CD14-positive monocyte (primary cell): ENCODE measurements at regions not wholly inside any gene's neighbourhood (a gene's known extent, or its start where the extent isn't known, plus 50 kb on each side); places are given as distances from the start of the nearest gene placed in this dataset.
"Not testable (repeated sequence)": the region's sequence is repeated elsewhere in the genome, so short reads cannot be mapped to it uniquely, and the experiment has no call there.

Source experiments
- DNase-seq, 3 donors: peaks; one replicate each; pipeline ENCODE4 v3.0.0-alpha.2; 2011 to 2022
- H2AFZ ChIP-seq: 2 replicates; pipeline ENCODE4 v1.6.0; 2012; ENCODE audit warnings: mild to moderate bottlenecking, low read depth, low read length, inconsistent platforms; ENCODE audit not compliant: insufficient read depth, poor library complexity, severe bottlenecking
- H3K27ac ChIP-seq, 2 donors: 1 replicate in 1 of 2; 2 replicates in 1 of 2; pipeline ENCODE4 v1.5.1; 2012 to 2013; ENCODE audit warnings: low read length in 2 of 2, control low read depth in 1 of 2, inconsistent platforms in 1 of 2, low read depth in 1 of 2, mild to moderate bottlenecking in 1 of 2
- H3K27me3 ChIP-seq, 2 donors: one replicate each; pipeline versions ENCODE4 v1.6.0 to v1.6.1; 2011 to 2013; ENCODE audit warnings: low read length in 2 of 2; ENCODE audit not compliant: control insufficient read depth in 2 of 2, insufficient read depth in 2 of 2
- H3K36me3 ChIP-seq, 2 donors: replicated peaks in 1 of 2; 1 replicate in 1 of 2; 2 replicates in 1 of 2; pipeline versions ENCODE4 v1.5.1 to v1.6.1; 2012 to 2013; ENCODE audit warnings: low read length in 2 of 2, control low read depth in 1 of 2, inconsistent platforms in 1 of 2, mild to moderate bottlenecking in 1 of 2; ENCODE audit not compliant: insufficient read depth in 2 of 2, control insufficient read depth in 1 of 2
- H3K4me1 ChIP-seq, 2 donors: 1 replicate in 1 of 2; 2 replicates in 1 of 2; pipeline versions ENCODE4 v1.5.1 to v1.6.1; 2012 to 2013; ENCODE audit warnings: low read length in 2 of 2, control low read depth in 1 of 2, inconsistent platforms in 1 of 2, mild to moderate bottlenecking in 1 of 2, moderate library complexity in 1 of 2; ENCODE audit not compliant: insufficient read depth in 2 of 2, control insufficient read depth in 1 of 2
- H3K4me2 ChIP-seq: replicated peaks from 2 replicates; pipeline ENCODE3; 2012; ENCODE audit warnings: low read length, moderate library complexity, mild to moderate bottlenecking; ENCODE audit not compliant: poor library complexity, severe bottlenecking; ENCODE audit errors: extremely low read depth
- H3K4me3 ChIP-seq, 3 experiments: fragments of 200-600 bp in 1 of 3; sonication (generic) in 1 of 3; replicated peaks in 1 of 3; 1 replicate in 2 of 3; 2 replicates in 1 of 3; pipeline ENCODE4 v1.5.1; 2011 to 2013; ENCODE audit warnings: low read length in 3 of 3, mild to moderate bottlenecking in 3 of 3, control low read depth in 2 of 3, low read depth in 2 of 3, inconsistent platforms in 1 of 3, moderate library complexity in 1 of 3
- H3K79me2 ChIP-seq: 2 replicates; pipeline ENCODE4 v1.6.0; 2012; ENCODE audit warnings: mild to moderate bottlenecking, control low read depth, inconsistent platforms, low read length, moderate library complexity; ENCODE audit not compliant: insufficient read depth
- H3K9ac ChIP-seq: 2 replicates; pipeline ENCODE4 v1.6.0; 2017; ENCODE audit warnings: low read length, mild to moderate bottlenecking; ENCODE audit not compliant: insufficient read depth, poor library complexity, severe bottlenecking
- H3K9me3 ChIP-seq, 2 donors: replicated peaks in 1 of 2; 1 replicate in 1 of 2; 2 replicates in 1 of 2; pipeline versions ENCODE4 v1.5.1 to v1.6.1; 2012 to 2013; ENCODE audit warnings: low read length in 2 of 2, control low read depth in 1 of 2; ENCODE audit not compliant: control insufficient read depth in 1 of 2, insufficient read depth in 1 of 2
- H4K20me1 ChIP-seq: 2 replicates; pipeline ENCODE4 v1.6.0; 2012; ENCODE audit warnings: mild to moderate bottlenecking, low read length, control low read depth, moderate library complexity; ENCODE audit not compliant: insufficient read depth
- H3K27ac Mint-ChIP-seq, 7 donors: one replicate each; pipeline ENCODE4 v1.8.0; 2020; ENCODE audit warnings: mild to moderate bottlenecking in 7 of 7, mixed read lengths in 7 of 7, moderate library complexity in 6 of 7, inconsistent platforms in 2 of 7
- H3K27me3 Mint-ChIP-seq, 3 donors: one replicate each; pipeline ENCODE4 v1.8.0; 2021 to 2022; ENCODE audit warnings: low read depth in 3 of 3, mild to moderate bottlenecking in 3 of 3, mixed read lengths in 3 of 3, moderate library complexity in 3 of 3, inconsistent platforms in 1 of 3
- H3K36me3 Mint-ChIP-seq, 2 donors: one replicate each; pipeline ENCODE4 v1.8.0; 2020; ENCODE audit warnings: mixed read lengths in 2 of 2, inconsistent platforms in 1 of 2, mild to moderate bottlenecking in 1 of 2
- H3K4me1 Mint-ChIP-seq: one replicate; pipeline ENCODE4 v1.8.0; 2020; ENCODE audit warnings: mild to moderate bottlenecking, mixed read lengths
- H3K4me3 Mint-ChIP-seq, 2 donors: one replicate each; pipeline ENCODE4 v1.8.0; 2020; ENCODE audit warnings: mild to moderate bottlenecking in 2 of 2, mixed read lengths in 2 of 2, moderate library complexity in 1 of 2
- H3K9me3 Mint-ChIP-seq, 7 donors: one replicate each; pipeline ENCODE4 v1.8.0; 2020 to 2022; ENCODE audit warnings: mixed read lengths in 7 of 7, mild to moderate bottlenecking in 6 of 7, moderate library complexity in 6 of 7, inconsistent platforms in 2 of 7
- WGBS: methylation state at CpG from one replicate; pipeline ENCODE4 v1.1.5; 2013; ENCODE audit warnings: missing lambda C conversion rate; ENCODE audit not compliant: insufficient coverage; 5-methylcytosine and 5-hydroxymethylcytosine counted together
- intact Hi-C, 2 donors: fragments of 100-400 bp; cut with micrococcal nuclease; formaldehyde crosslinking; loops; one replicate each; pipeline versions ENCODE4 v1.15.0 to v1.15.1; 2023
- TF ChIP-seq, protein P1 (sequence below): fragments of 200-600 bp; IDR thresholded peaks from one replicate; pipeline ENCODE4 v1.8.0; 2022; ENCODE audit warnings: antibody characterized with exemption, mild to moderate bottlenecking

DNA sequence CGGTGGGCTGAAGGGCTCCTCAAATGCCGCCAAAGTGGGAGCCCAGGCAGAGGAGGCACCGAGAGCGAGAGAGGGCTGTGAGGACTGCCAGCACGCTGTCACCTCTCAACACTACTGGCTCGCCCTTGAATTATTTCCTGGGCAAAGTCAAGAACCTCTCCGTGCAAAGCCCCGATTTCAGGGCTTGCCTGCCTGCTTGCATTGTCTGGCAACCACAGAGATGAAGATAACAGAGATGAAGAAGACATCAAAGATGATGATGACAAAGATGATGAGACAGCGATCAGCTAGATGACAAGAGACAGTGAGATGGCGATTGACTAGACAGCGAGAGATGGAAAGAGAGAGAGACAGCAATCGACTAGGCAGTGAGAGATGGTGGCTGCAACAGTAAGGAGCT, 976.5 kb downstream of the ADGRL2 start:
- H3K4me3 ChIP-seq, result no peak overlapping the region
- intact Hi-C loops, result no loop called here
- peaks cover 22 to 26% of the 10 kb centered on the region in 2 donors for H3K9me3 ChIP-seq
- no peak overlapping the region for H3K4me3 Mint-ChIP-seq
- no peaks in the 10 kb centered on the region for H3K27me3 ChIP-seq
- no peaks in the 10 kb centered on the region for H3K79me2 ChIP-seq
- H3K36me3 Mint-ChIP-seq, result no peaks in the 10 kb centered on the region
- no peak overlapping the region for H3K4me2 ChIP-seq
- no peak overlapping the region for H3K27ac ChIP-seq
- DNase-seq, result no peak
- no peak overlapping the region for H3K9ac ChIP-seq
- no peaks in the 10 kb centered on the region for H3K4me1 ChIP-seq
- H4K20me1 ChIP-seq, result no peaks in the 10 kb centered on the region
- H2AFZ ChIP-seq, result no peak overlapping the region
- H3K36me3 ChIP-seq, result no peaks in the 10 kb centered on the region
- H3K27ac Mint-ChIP-seq, result no peak overlapping the region
- TF ChIP-seq, protein P1, sequence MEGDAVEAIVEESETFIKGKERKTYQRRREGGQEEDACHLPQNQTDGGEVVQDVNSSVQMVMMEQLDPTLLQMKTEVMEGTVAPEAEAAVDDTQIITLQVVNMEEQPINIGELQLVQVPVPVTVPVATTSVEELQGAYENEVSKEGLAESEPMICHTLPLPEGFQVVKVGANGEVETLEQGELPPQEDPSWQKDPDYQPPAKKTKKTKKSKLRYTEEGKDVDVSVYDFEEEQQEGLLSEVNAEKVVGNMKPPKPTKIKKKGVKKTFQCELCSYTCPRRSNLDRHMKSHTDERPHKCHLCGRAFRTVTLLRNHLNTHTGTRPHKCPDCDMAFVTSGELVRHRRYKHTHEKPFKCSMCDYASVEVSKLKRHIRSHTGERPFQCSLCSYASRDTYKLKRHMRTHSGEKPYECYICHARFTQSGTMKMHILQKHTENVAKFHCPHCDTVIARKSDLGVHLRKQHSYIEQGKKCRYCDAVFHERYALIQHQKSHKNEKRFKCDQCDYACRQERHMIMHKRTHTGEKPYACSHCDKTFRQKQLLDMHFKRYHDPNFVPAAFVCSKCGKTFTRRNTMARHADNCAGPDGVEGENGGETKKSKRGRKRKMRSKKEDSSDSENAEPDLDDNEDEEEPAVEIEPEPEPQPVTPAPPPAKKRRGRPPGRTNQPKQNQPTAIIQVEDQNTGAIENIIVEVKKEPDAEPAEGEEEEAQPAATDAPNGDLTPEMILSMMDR, result no peak
- no peaks in the 10 kb centered on the region for H3K4me1 Mint-ChIP-seq
- WGBS, result 95% methylated on average over 12 of the region's 12 CpGs
- peaks cover 11 to 23% (median 19%) of the 10 kb centered on the region in 7 donors for H3K9me3 Mint-ChIP-seq
- peaks cover 0 to 2% (median 0%) of the 10 kb centered on the region in 3 donors for H3K27me3 Mint-ChIP-seq

DNA sequence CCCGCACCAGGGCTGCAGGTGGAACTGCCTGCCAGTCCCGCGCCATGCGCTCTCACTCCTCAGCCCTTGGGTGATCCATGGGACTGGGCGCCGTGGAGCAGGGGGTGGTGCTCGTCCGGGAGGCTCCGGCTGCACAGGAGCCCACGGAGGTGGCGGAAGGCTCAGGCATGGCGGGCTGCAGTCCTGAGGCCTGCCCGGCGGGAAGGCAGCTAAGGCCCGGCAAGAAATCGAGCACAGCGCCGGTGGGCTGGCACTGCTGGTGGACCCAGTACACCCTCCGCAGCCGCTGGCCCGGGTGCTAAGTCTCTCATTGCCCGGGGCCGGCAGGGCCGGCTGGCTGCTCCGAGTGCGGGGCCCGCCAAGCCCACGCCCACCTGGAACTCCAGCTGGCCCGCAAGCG, 976.0 kb downstream of the ADGRL2 start:
- H3K9ac ChIP-seq, H3K4me3 ChIP-seq, H3K4me2 ChIP-seq, H3K27ac ChIP-seq, H3K36me3 ChIP-seq, intact Hi-C loops, H3K4me1 Mint-ChIP-seq, H3K4me3 Mint-ChIP-seq, H3K27ac Mint-ChIP-seq, H3K79me2 ChIP-seq, H3K36me3 Mint-ChIP-seq, H3K27me3 ChIP-seq, H3K4me1 ChIP-seq, DNase-seq, H4K20me1 ChIP-seq, H3K27me3 Mint-ChIP-seq, H2AFZ ChIP-seq: not testable (repeated sequence)
- H3K9me3 Mint-ChIP-seq, result peaks cover 12 to 23% (median 19%) of the 10 kb centered on the region in 7 donors
- WGBS, result 98% methylated on average over 25 of the region's 30 CpGs
- H3K9me3 ChIP-seq, result peaks cover 22 to 26% of the 10 kb centered on the region in 2 donors
